Mesothelial cell of epicardium (in vitro differentiated cells): ENCODE measurements at regions not wholly inside any gene's neighbourhood (a gene's known extent, or its start where the extent isn't known, plus 50 kb on each side); places are given as distances from the start of the nearest gene placed in this dataset.
"Not testable (repeated sequence)": the region's sequence is repeated elsewhere in the genome, so short reads cannot be mapped to it uniquely, and the experiment has no call there.

Source experiments
- DNase-seq, 2 experiments: peaks; one replicate each; pipeline ENCODE4 v3.0.0; 2021; ENCODE audit warnings: low spot score in 2 of 2; ENCODE audit not compliant: unreplicated experiment in 2 of 2
- H3K27ac Mint-ChIP-seq: 2 replicates; pipeline ENCODE4 v1.8.0; 2021; ENCODE audit warnings: mixed read lengths
- H3K27me3 Mint-ChIP-seq: 2 replicates; pipeline ENCODE4 v1.8.0; 2021; ENCODE audit warnings: low read depth, mixed read lengths
- H3K36me3 Mint-ChIP-seq: 2 replicates; pipeline ENCODE4 v1.8.0; 2021; ENCODE audit warnings: mixed read lengths
- H3K4me1 Mint-ChIP-seq: 2 replicates; pipeline ENCODE4 v1.8.0; 2021; ENCODE audit warnings: mixed read lengths
- H3K4me3 Mint-ChIP-seq: 2 replicates; pipeline ENCODE4 v1.8.0; 2021; ENCODE audit warnings: mild to moderate bottlenecking, moderate library complexity, mixed read lengths
- H3K9me3 Mint-ChIP-seq: 2 replicates; pipeline ENCODE4 v1.8.0; 2021; ENCODE audit warnings: mixed read lengths
- TF ChIP-seq, protein P1 (sequence below): fragments of 200-600 bp; sonication (generic); IDR thresholded peaks from one replicate; pipeline ENCODE4 v1.5.0; 2021; ENCODE audit warnings: antibody characterized with exemption; ENCODE audit not compliant: unreplicated experiment

DNA sequence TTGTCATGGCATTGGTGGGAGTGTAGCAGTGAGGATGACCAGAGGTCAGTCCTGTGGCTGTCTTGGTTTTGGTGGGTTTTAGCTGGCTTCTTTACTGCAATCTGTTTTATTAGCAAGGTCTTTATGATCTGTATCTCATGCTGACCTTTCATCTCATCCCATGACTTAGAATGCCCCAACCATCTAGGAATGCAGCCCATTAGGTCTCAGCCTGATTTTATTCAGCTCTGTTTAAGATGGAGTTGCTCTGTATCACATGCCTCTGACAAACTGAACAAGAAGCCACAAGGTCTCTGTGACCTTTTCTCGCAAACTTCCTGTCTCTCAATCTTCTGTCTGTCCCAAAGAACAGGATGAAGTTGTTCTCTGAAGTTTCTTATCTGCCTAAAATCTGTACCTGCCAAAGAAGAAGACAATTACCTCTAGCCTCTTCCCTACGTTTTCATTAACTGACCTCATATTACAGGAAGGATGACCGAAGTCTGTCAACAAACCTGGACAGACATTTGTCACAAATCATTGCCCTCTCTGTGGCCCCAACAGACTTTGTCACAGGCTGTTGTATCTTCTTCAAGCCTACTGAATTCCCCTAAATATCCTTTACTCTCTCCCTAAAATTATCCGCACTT, 284.2 kb upstream of the SEMA6A start:
- DNase-seq = no peak
- Mint-ChIP-seq H3K4me3 (no peak overlapping the region), H3K9me3 (no peaks in the 10 kb centered on the region), H3K4me1 (peaks cover 24% of the 10 kb centered on the region), H3K36me3 (no peaks in the 10 kb centered on the region), H3K27ac (no peak overlapping the region), H3K27me3 (no peaks in the 10 kb centered on the region)
- TF ChIP-seq, protein P1, sequence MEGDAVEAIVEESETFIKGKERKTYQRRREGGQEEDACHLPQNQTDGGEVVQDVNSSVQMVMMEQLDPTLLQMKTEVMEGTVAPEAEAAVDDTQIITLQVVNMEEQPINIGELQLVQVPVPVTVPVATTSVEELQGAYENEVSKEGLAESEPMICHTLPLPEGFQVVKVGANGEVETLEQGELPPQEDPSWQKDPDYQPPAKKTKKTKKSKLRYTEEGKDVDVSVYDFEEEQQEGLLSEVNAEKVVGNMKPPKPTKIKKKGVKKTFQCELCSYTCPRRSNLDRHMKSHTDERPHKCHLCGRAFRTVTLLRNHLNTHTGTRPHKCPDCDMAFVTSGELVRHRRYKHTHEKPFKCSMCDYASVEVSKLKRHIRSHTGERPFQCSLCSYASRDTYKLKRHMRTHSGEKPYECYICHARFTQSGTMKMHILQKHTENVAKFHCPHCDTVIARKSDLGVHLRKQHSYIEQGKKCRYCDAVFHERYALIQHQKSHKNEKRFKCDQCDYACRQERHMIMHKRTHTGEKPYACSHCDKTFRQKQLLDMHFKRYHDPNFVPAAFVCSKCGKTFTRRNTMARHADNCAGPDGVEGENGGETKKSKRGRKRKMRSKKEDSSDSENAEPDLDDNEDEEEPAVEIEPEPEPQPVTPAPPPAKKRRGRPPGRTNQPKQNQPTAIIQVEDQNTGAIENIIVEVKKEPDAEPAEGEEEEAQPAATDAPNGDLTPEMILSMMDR = no peak

DNA sequence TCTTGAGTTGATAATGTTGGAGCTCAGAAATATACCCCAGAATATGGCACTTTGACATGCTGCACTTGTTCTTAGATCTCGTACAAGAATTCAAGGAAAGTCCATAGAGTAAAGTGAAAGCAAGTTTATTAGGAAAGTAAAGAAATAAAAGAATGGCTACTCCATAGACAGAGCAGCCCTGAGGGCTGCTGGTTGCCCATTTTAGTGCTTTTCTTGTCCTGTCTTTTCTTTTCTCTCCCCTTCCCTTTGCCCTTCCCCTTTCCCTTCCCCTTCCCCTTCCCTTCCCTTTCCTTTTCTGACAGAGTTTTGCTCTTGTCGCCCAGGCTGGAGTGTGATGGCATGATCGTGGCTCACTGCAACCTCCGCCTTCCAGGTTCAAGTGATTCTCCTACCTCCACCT, 283.4 kb upstream of the SEMA6A start:
- H3K9me3 Mint-ChIP-seq, DNase-seq, H3K27ac Mint-ChIP-seq, H3K36me3 Mint-ChIP-seq, H3K4me3 Mint-ChIP-seq, H3K27me3 Mint-ChIP-seq: not testable (repeated sequence)
- H3K4me1 Mint-ChIP-seq = peaks cover 22% of the 10 kb centered on the region

DNA sequence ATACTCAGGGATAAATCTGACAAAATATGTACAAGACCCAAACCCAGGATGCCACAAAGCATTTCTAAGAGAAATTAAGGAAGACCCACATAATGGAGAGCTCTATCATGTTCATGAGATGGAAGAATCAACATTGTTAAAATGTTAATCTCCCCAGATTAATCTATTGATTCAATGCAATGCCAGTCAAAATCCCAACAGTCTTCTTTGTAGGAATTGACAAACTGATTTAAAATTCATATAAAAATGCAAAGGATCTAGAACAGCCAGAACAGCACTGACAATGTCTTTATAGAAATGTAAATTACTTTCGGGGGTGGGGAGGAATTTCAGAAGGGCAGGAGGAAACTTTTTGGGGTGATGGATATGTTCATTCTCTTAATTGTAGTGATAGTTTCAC, 281.6 kb upstream of the SEMA6A start:
- peaks cover 22% of the 10 kb centered on the region for H3K4me1 Mint-ChIP-seq
- no peaks in the 10 kb centered on the region for H3K36me3 Mint-ChIP-seq
- no peaks in the 10 kb centered on the region for H3K9me3 Mint-ChIP-seq
- TF ChIP-seq, protein P1 = no peak
- no peak for DNase-seq
- no peak overlapping the region for H3K27ac Mint-ChIP-seq
- no peaks in the 10 kb centered on the region for H3K27me3 Mint-ChIP-seq
- H3K4me3 Mint-ChIP-seq = no peak overlapping the region

- DNase-seq = no peak
- H3K4me3 Mint-ChIP-seq = no peak overlapping the region
- no peaks in the 10 kb centered on the region for H3K9me3 Mint-ChIP-seq
- H3K27me3 Mint-ChIP-seq = no peaks in the 10 kb centered on the region
- no peak overlapping the region for H3K27ac Mint-ChIP-seq
- H3K36me3 Mint-ChIP-seq = no peaks in the 10 kb centered on the region
- H3K4me1 Mint-ChIP-seq = peaks cover 7% of the 10 kb centered on the region
- TF ChIP-seq, protein P1 = no peak
Observed at GRCh38 chr5:116853992-116854391, 279.4 kb upstream of the SEMA6A start.

- no peaks in the 10 kb centered on the region for H3K4me1 Mint-ChIP-seq
Observed at GRCh38 chr5:116848954-116849581, 274.4 kb upstream of the SEMA6A start.

GRCh38 chr5:116847960-116848359, 273.3 kb upstream of the SEMA6A start:
- Mint-ChIP-seq H3K36me3 (no peaks in the 10 kb centered on the region), H3K4me1 (no peaks in the 10 kb centered on the region), H3K4me3 (no peak overlapping the region), H3K27ac (no peak overlapping the region), H3K27me3 (no peaks in the 10 kb centered on the region), H3K9me3 (peaks cover 3% of the 10 kb centered on the region)
- DNase-seq = no peak
- TF ChIP-seq, protein P1 = no peak

More at GRCh38 chr5:116848954-116849581, 274.4 kb upstream of the SEMA6A start:
- no peak for DNase-seq
- TF ChIP-seq, protein P1 = no peak
- H3K27me3 Mint-ChIP-seq = no peaks in the 10 kb centered on the region
- H3K9me3 Mint-ChIP-seq = peaks cover under 1% of the 10 kb centered on the region
- H3K4me3 Mint-ChIP-seq = no peak overlapping the region
- no peak overlapping the region for H3K27ac Mint-ChIP-seq
- no peaks in the 10 kb centered on the region for H3K36me3 Mint-ChIP-seq
